ENCODE measurements at regions not wholly inside any gene's neighbourhood (a gene's known extent, or its start where the extent isn't known, plus 50 kb on each side); places are given as distances from the start of the nearest gene placed in this dataset.
"Not testable (repeated sequence)": the region's sequence is repeated elsewhere in the genome, so short reads cannot be mapped to it uniquely, and the experiment has no call there.

DNA sequence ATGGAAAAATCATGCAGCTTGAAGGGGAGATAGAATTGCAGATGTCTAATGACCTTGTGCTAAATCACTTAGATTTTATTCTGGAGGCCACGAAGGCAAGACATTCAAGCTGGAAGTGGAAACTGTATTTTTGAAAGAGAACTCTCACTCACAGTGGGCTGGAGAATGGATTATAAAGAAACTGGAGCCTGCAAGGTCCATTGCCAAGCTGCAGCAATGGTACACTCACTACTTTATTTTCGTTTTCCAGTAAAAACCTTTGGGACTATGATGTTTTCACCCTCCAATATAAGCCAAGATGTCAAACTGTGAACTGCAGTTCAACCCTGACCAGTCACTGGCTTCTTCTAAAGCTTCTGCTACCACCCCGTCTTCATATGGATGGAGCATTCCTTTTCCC lies 62.0 kb downstream of the SKIDA1 start:
- FAIRE-seq = no peak

DNA sequence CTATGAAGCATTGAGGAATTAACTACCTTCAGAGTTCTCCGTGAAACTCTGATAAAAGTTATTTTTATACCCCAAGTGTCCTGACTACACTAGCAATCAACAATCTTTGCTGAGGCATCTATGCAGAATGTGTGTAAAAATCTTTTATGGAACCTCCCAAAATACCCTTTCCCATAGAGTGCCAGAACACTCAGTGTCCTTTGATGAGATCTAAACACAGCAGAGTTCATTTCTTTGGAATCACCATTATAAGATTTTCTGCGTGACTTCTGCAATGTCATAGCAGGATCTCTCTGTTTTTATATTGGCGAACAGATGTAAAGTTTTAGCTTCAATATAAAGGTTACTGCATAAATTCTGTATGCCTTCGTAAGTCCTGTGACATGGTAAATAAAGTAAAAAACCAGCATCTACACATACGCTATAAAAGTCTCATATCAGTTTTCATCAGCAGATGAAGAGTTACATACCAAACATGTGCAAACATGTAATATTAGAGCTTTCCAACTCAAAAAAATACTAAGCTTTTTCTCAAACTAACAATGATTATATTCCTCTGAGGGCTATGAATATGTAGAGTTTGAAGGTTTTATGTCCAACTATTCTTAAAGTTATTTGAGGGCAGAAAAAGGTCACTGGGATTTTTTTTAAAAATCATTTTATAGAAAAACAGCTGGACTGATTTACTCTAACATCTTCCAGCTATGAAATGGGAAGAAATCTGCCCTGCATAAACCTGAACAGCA lies 67.2 kb downstream of the SKIDA1 start:
- FAIRE-seq = no peak

DNA sequence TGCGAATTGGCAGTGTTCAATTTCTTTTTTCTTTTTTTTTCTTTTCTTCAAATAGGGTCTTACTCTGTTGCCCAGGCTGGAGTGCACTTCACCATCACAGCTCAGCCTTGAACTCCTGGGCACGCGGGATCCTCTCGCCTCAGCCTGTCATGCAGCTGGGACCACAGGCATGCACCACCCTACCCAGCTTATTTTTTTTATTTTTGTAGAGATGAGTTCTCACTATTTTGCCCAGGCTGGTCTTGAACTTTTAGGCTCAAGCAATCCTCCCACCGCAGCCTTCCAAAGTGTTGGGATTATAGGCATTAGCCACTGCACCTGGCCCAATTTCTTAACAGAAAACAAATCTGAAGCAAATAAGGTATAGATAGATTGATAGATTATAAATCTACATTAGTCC lies 69.3 kb downstream of the SKIDA1 start:
- no peak for FAIRE-seq

DNA sequence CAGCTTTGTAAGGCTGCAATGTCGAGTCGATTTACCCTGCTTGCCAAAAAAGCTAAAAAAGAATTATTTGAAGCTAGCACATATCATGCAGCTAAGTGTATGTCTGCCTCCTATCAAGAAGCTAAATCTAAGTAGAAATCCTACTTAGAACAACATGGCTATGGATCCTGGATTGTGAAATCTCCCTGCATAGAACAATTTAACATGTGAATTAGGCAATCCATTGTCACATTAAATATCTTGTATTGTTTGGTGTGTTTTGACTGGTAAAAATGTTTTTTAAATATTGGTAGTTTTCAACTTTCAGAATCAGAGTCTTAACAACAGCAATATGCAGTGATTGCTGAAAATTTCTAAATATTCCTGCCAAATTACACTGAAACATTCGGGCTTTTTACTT lies 73.3 kb downstream of the SKIDA1 start:
- FAIRE-seq = no peak

- FAIRE-seq = no peak
Observed at GRCh38 chr10:21449288-21449966, 76.1 kb downstream of the SKIDA1 start.

DNA sequence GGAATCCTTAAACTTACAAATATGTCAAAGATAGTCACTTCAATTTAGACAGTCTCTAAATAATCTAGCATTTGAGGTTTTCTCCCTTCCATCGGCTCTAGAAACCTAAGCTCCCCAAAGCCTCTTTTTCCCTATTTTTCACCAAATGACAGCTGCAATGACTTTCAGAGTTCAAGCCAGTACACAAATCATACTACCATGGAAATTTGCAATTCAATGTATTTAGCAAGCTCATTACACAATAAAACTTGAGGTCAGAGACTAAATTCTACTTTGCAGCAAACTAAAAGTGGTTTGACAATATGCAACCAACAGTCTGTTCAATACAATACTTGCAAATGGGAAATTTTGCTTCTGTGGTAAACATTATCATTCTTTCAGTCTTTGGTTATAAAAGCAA lies 80.3 kb downstream of the SKIDA1 start:
- no peak for FAIRE-seq

DNA sequence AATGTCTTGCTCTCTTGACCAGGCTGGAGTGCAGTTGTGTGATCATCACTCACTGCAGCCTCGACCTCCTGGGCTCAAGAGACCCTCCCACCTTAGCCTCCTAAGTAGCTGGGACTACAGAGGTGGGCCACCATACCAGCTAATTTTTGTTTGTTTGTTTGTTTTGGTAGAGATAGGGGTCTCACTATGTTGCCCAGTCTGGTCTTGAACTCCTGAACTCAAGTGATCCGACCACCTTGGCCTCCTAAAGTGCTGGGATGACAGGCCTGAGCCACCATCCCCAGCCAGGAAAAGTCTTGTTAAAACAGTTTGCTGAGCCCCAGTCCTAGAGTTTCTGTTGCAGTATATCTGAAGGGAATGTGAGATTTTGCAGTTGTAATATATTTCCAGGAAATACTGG lies 83.9 kb downstream of the SKIDA1 start:
- FAIRE-seq = no peak

DNA sequence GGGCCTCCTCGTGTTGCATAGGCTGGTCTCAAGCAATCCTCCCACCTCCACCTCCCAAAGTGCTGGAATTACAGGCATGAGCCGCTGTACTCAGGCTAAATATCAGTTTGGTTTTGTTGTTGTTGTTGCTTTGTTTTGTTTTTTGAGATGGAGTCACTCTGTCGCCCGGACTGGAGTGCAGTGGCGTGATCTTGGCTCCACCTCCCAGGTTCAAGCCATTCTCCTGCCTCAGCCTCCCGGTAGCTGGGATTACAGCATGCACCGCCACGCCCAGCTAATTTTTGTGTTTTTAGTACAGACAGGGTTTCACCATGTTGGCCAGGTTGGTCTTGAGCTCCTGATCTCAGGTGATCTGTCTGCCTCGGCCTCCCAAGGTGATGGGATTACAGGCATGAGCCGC lies 86.6 kb downstream of the SKIDA1 start:
- not testable (repeated sequence) for FAIRE-seq

- no peak for FAIRE-seq
Observed at GRCh38 chr10:21437770-21438382, 87.6 kb downstream of the SKIDA1 start.

DNA sequence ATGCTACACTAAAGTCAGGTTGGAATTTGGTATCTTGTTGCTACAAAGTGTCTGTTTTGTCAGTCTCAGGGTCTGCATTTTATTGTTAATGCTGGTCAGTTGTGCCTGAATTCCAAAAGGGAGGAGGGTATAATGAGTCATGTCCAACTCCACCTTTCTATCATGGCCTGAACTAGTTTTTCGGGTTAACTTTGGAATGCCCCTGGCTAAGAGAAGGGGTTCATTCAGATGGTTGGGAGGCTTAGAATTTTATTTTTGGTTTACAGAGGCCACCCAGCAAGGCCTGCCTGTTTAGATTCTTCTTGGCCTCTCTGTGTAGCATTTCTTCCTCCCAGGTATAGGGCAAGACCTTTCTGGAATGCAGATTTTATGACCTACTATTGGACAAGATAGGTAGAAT lies 93.2 kb downstream of the SKIDA1 start:
- no peak for FAIRE-seq

GRCh38 chr10:21431799-21432198 lies 93.7 kb downstream of the SKIDA1 start:
- no peak for FAIRE-seq

DNA sequence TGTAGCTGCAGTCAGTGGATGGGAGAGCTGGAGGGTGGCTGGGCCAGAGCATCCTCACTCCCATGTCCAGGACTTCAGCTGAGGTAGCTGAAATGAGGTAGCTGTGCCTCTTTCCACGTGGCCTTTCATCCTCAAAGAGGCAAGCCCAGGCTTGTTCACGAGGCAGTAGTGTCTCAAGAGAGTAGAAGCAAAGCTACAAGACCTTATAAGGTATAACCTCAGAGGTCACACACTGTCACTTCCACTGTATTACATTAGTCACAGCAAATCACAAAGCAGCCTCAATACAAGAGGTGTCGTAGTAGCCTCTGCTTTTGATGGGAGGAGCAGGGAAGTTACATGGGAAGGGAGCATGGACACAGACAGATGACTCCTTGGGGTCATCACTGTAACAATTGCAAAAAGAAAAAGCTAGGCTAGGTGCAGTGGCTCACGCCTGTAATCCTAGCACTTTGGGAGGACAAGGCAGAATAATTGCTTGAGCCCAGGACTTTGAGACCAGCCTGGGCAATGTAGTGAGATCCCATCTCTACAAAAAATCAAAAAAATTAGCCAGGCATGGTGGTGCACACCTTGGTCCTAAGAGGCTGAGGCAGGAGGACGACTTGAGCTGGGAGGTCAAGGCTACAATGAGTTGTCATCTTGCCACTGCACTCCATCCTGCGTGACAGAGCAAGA lies 97.5 kb downstream of the SKIDA1 start:
- no peak for FAIRE-seq

GRCh38 chr10:21424459-21424861 lies 101.0 kb downstream of the SKIDA1 start:
- no peak for FAIRE-seq

DNA sequence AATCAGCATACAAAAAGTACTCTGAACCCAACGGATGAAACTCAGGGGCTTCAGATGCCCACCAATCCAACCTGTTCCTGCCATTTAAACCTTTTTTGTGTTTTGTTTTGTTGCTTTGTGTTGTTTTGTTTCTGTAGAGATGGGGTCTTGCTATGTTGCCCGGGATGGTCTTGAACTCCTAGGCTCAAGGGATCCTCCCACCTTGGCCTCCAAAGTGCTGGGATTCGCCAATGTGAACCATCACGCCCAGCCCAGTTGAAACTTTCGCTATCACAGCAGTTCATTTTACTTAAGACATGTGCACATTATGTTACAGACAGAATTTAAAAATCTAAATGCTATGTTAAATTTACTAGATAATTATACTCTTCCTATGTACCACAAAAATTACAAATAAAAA lies 101.6 kb downstream of the SKIDA1 start:
- no peak for FAIRE-seq

GRCh38 chr10:21423338-21423737 lies 102.1 kb downstream of the SKIDA1 start:
- no peak for FAIRE-seq

GRCh38 chr10:21421794-21422193 lies 103.7 kb downstream of the SKIDA1 start:
- FAIRE-seq = no peak

- no peak for FAIRE-seq
Observed at GRCh38 chr10:21421016-21421415, 104.5 kb downstream of the SKIDA1 start.

DNA sequence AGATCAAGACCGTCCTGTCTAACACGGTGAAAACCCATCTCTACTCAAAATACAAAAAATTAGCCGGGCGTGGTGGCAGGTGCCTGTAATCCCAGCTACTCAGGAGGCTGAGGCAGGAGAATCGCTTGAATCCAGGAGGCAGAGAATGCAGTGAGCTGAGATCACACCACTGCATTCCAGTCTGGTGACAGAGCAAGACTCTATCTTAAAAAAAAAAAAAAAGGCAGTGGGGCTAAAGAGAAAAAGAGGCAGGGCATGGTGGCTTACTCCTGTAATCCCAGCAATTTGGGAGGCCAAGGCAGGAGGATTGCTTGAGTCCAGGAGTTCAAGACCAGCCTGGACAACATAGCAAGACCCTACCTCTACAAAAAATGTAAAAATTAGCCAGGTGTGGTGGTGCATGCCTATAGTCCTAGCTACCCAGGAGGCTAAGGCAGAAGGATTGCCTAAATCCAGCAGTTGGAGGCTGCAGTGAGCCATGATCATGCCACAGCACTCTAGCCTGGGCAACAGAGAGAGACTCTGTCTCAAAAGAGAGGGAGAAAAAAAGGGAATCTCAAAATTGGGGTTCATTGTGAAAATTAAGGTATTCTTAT lies 106.4 kb downstream of the SKIDA1 start:
- not testable (repeated sequence) for FAIRE-seq

GRCh38 chr10:21417172-21417712 lies 108.2 kb downstream of the SKIDA1 start:
- FAIRE-seq = no peak

DNA sequence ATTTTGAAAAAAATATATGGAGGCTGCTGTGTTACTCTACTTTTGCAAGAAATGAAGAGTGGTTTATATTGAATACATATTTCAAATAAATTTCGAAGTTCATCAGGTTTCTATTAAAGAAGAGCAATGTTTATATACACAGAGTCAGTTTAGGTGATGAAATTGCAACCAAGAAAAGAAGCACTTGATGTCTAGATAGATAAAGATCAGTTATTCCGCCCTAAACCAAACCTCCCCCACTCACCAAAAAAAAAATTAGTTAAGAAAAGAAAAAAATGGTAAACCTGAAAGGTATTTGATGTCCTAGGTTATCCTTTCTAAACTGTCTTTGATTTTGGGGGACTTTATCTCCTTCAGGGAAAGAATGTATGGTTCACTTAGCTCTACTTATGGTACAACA lies 111.8 kb downstream of the SKIDA1 start:
- FAIRE-seq = no peak

DNA sequence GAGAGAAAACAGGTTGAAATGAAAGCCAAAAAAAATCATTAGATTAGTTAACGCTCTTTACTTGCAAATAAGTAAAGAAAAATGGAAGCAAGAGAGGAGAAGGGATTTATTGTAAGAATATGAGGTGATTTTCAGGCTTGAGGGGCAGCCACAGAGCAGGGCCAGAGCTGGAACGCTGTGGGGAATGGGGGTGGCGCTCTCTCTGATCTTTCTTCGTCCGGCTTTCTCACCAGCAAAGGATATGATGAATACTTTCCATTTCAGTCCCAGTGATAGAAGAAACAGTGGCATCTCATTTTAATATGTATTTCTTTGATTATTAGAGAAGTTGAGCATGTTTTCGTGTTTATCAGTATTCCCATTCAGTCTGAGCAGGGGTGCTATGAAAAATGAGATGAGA lies 112.2 kb downstream of the SKIDA1 start:
- no peak for FAIRE-seq

- no peak for FAIRE-seq
Observed at GRCh38 chr10:21406595-21407193, 118.8 kb downstream of the SKIDA1 start.

DNA sequence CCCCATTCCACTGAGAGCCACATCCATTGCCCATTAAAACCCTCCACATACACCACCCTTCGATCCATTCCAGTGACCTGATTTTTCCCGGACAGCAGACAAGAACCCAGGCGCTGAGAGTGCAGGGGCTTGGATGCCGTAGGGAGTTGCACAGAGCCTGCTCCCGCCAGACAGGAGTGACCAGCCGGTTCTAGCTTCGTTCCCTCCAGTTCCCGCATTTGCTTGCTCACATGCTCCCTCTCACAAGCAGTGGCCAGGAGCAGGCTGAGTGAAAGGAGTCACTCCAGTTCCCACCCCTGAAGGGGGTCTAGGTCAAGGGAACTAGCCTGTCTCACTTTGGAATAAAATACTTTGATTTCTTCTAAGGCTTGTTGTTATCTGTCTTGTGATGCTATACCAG lies 119.5 kb downstream of the SKIDA1 start:
- no peak for FAIRE-seq

Measured in islet of Langerhans (tissue), 1 donor.